Naive thymus-derived CD8-positive, alpha-beta T cell (primary cell): ENCODE measurements at regions not wholly inside any gene's neighbourhood (a gene's known extent, or its start where the extent isn't known, plus 50 kb on each side); places are given as distances from the start of the nearest gene placed in this dataset.
"Not testable (repeated sequence)": the region's sequence is repeated elsewhere in the genome, so short reads cannot be mapped to it uniquely, and the experiment has no call there.

Source experiments
- ATAC-seq, 2 donors: fragments of 150-1000 bp; cut with Tn5 transposase in 1 of 2; sonication (Bioruptor Pico), chemical (Tn5 transposase) in 1 of 2; 1 replicate in 1 of 2; 2 replicates in 1 of 2; pipeline ENCODE4 v1.10.0; 2021; ENCODE audit warnings: mild to moderate bottlenecking in 2 of 2, moderate library complexity in 2 of 2
- POLR2A ChIA-PET: fragments of 350-600 bp; sonication (Branson Sonifier 250); formaldehyde crosslinking; loops from one replicate; lab custom pipeline; 2021; ENCODE audit warnings: antibody characterized with exemption; lab: Charles Lee
- DNase-seq, 10 donors: peaks; one replicate each; pipeline versions ENCODE4 v3.0.0 to v3.0.0-alpha.2; 2020 to 2022
- H3K27ac Mint-ChIP-seq, 10 donors: one replicate each; pipeline ENCODE4 v1.8.0; 2020 to 2022; ENCODE audit warnings: mild to moderate bottlenecking in 10 of 10, mixed read lengths in 10 of 10, moderate library complexity in 4 of 10, inconsistent platforms in 1 of 10
- H3K27me3 Mint-ChIP-seq, 5 donors: one replicate each; pipeline ENCODE4 v1.8.0; 2021 to 2022; ENCODE audit warnings: mixed read lengths in 5 of 5
- H3K36me3 Mint-ChIP-seq, 3 donors: one replicate each; pipeline ENCODE4 v1.8.0; 2020 to 2022; ENCODE audit warnings: mixed read lengths in 3 of 3, mild to moderate bottlenecking in 2 of 3, inconsistent platforms in 1 of 3
- H3K4me1 Mint-ChIP-seq, 4 donors: one replicate each; pipeline ENCODE4 v1.8.0; 2021 to 2022; ENCODE audit warnings: mixed read lengths in 4 of 4
- H3K4me3 Mint-ChIP-seq, 10 donors: one replicate each; pipeline ENCODE4 v1.8.0; 2020 to 2022; ENCODE audit warnings: mild to moderate bottlenecking in 10 of 10, mixed read lengths in 10 of 10, moderate library complexity in 6 of 10, inconsistent platforms in 1 of 10
- H3K9me3 Mint-ChIP-seq, 9 donors: one replicate each; pipeline ENCODE4 v1.8.0; 2020 to 2022; ENCODE audit warnings: mixed read lengths in 9 of 9, mild to moderate bottlenecking in 3 of 9, inconsistent platforms in 1 of 9, moderate library complexity in 1 of 9

GRCh38 chr11:38155856-38156255 lies 1557.8 kb upstream of the RAG2 start:
- H3K36me3 Mint-ChIP-seq: no peaks in the 10 kb centered on the region
- H3K27me3 Mint-ChIP-seq: no peaks in the 10 kb centered on the region
- no peak for DNase-seq
- H3K4me1 Mint-ChIP-seq: peaks cover 0 to 10% (median 0%) of the 10 kb centered on the region in 4 donors
- POLR2A ChIA-PET: no interaction called here
- H3K27ac Mint-ChIP-seq: no peak overlapping the region
- peaks cover 3 to 25% (median 9%) of the 10 kb centered on the region in 9 donors for H3K9me3 Mint-ChIP-seq
- no peak overlapping the region for H3K4me3 Mint-ChIP-seq
- no peak for ATAC-seq

GRCh38 chr11:38153985-38154384 lies 1555.9 kb upstream of the RAG2 start:
- Mint-ChIP-seq H3K4me1 (peaks cover 0 to 10% (median 0%) of the 10 kb centered on the region in 4 donors), H3K27me3 (no peaks in the 10 kb centered on the region), H3K9me3 (peaks cover 3 to 25% (median 9%) of the 10 kb centered on the region in 9 donors), H3K4me3 (no peak overlapping the region), H3K36me3 (no peaks in the 10 kb centered on the region), H3K27ac (no peak overlapping the region)
- POLR2A ChIA-PET: no interaction called here
- ATAC-seq: no peak
- no peak for DNase-seq

- ATAC-seq (no peak), DNase-seq (no peak)
- Mint-ChIP-seq H3K27ac (no peak overlapping the region), H3K9me3 (peaks cover 5 to 24% (median 12%) of the 10 kb centered on the region in 9 donors), H3K36me3 (no peaks in the 10 kb centered on the region), H3K4me1 (no peaks in the 10 kb centered on the region), H3K4me3 (no peak overlapping the region), H3K27me3 (no peaks in the 10 kb centered on the region)
- POLR2A ChIA-PET: no interaction called here
Measured at GRCh38 chr11:38143852-38144251, 1545.8 kb upstream of the RAG2 start.

GRCh38 chr11:38138972-38139371 lies 1540.9 kb upstream of the RAG2 start:
- DNase-seq: no peak
- Mint-ChIP-seq H3K4me3 (no peak overlapping the region), H3K4me1 (no peaks in the 10 kb centered on the region), H3K36me3 (no peaks in the 10 kb centered on the region), H3K27me3 (no peaks in the 10 kb centered on the region), H3K27ac (no peak overlapping the region), H3K9me3 (peaks cover 7 to 23% (median 11%) of the 10 kb centered on the region in 9 donors)
- ATAC-seq: no peak
- POLR2A ChIA-PET: no interaction called here

- Mint-ChIP-seq H3K9me3 (peaks cover 8 to 31% (median 11%) of the 10 kb centered on the region in 9 donors), H3K27me3 (no peaks in the 10 kb centered on the region), H3K4me3 (no peak overlapping the region), H3K4me1 (no peaks in the 10 kb centered on the region), H3K27ac (no peak overlapping the region), H3K36me3 (no peaks in the 10 kb centered on the region)
- no peak for DNase-seq
- POLR2A ChIA-PET: no interaction called here
- ATAC-seq: no peak
Measured at GRCh38 chr11:38136887-38137286, 1538.9 kb upstream of the RAG2 start.

- no peak overlapping the region for H3K27ac Mint-ChIP-seq
- no peaks in the 10 kb centered on the region for H3K27me3 Mint-ChIP-seq
- peaks cover 7 to 20% (median 12%) of the 10 kb centered on the region in 9 donors for H3K9me3 Mint-ChIP-seq
- no peak overlapping the region for H3K4me3 Mint-ChIP-seq
- H3K4me1 Mint-ChIP-seq: no peaks in the 10 kb centered on the region
- POLR2A ChIA-PET: no interaction called here
- DNase-seq (no peak), ATAC-seq (no peak)
- no peaks in the 10 kb centered on the region for H3K36me3 Mint-ChIP-seq
Measured at GRCh38 chr11:38131535-38131934, 1533.5 kb upstream of the RAG2 start.

GRCh38 chr11:38130976-38131375 lies 1532.9 kb upstream of the RAG2 start:
- no peak for ATAC-seq
- DNase-seq: no peak
- Mint-ChIP-seq H3K4me3 (no peak overlapping the region), H3K36me3 (no peaks in the 10 kb centered on the region), H3K27me3 (no peaks in the 10 kb centered on the region), H3K4me1 (no peaks in the 10 kb centered on the region), H3K9me3 (peaks cover 7 to 20% (median 10%) of the 10 kb centered on the region in 9 donors), H3K27ac (no peak overlapping the region)
- POLR2A ChIA-PET: no interaction called here

- POLR2A ChIA-PET: no interaction called here
- Mint-ChIP-seq H3K4me3 (no peak overlapping the region), H3K4me1 (no peaks in the 10 kb centered on the region), H3K27me3 (no peaks in the 10 kb centered on the region), H3K9me3 (peaks cover 7 to 20% (median 10%) of the 10 kb centered on the region in 9 donors), H3K36me3 (no peaks in the 10 kb centered on the region), H3K27ac (no peak overlapping the region)
- DNase-seq (no peak), ATAC-seq (no peak)
Measured at GRCh38 chr11:38130514-38130913, 1532.5 kb upstream of the RAG2 start.

DNA sequence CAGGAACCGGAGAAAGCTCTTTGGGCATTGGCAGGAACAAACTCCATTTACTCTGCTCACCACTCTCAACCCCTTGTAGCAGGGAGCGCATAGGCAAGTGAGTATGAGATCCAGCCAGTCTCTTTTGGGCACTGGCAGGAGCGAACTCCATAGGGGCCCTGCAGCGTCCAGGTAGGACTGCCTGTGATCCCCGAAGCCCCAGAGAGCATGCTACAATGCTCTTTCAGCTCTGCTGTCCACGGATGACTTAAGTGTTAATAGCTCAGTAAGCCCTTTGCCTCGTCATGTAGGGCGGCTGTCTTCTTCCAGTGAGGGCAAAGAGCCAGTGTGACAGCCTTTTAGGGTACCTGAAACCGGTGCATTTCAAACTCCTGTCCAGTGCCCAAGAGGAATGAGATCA lies 1525.6 kb upstream of the RAG2 start:
- H3K27ac Mint-ChIP-seq: no peak overlapping the region
- no peak for DNase-seq
- no peak overlapping the region for H3K4me3 Mint-ChIP-seq
- POLR2A ChIA-PET: no interaction called here
- H3K27me3 Mint-ChIP-seq: no peaks in the 10 kb centered on the region
- ATAC-seq: no peak
- peaks cover 2 to 46% (median 12%) of the 10 kb centered on the region in 9 donors for H3K9me3 Mint-ChIP-seq
- no peaks in the 10 kb centered on the region for H3K36me3 Mint-ChIP-seq
- H3K4me1 Mint-ChIP-seq: no peaks in the 10 kb centered on the region

GRCh38 chr11:38116616-38117015 lies 1518.6 kb upstream of the RAG2 start:
- DNase-seq, H3K4me3 Mint-ChIP-seq, H3K27me3 Mint-ChIP-seq, H3K27ac Mint-ChIP-seq, POLR2A ChIA-PET, H3K36me3 Mint-ChIP-seq, H3K4me1 Mint-ChIP-seq, ATAC-seq: not testable (repeated sequence)
- H3K9me3 Mint-ChIP-seq: peaks cover 5 to 43% (median 17%) of the 10 kb centered on the region in 9 donors

DNA sequence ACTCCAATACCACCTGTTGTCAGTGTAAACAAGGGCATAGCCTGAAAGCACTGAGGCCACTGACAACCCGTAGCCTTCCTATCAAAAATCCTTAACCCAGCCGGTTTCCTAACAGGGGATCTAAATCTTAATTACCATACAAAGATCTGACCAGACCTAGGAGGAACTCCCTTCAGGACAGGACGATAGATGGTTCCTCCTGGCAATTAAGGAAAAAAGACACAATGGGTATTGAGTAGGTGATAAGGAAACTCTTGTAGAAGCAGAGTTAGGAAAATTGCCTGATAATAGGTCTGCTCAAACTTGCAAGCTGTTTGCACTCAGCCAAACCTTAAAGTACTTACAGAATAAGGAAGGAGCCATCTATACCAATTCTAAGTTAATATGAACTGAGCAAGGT lies 1517.3 kb upstream of the RAG2 start:
- H3K9me3 Mint-ChIP-seq: peaks cover 6 to 43% (median 13%) of the 10 kb centered on the region in 9 donors
- H3K4me1 Mint-ChIP-seq, H3K4me3 Mint-ChIP-seq, ATAC-seq, H3K36me3 Mint-ChIP-seq, POLR2A ChIA-PET, H3K27ac Mint-ChIP-seq, DNase-seq, H3K27me3 Mint-ChIP-seq: not testable (repeated sequence)

DNA sequence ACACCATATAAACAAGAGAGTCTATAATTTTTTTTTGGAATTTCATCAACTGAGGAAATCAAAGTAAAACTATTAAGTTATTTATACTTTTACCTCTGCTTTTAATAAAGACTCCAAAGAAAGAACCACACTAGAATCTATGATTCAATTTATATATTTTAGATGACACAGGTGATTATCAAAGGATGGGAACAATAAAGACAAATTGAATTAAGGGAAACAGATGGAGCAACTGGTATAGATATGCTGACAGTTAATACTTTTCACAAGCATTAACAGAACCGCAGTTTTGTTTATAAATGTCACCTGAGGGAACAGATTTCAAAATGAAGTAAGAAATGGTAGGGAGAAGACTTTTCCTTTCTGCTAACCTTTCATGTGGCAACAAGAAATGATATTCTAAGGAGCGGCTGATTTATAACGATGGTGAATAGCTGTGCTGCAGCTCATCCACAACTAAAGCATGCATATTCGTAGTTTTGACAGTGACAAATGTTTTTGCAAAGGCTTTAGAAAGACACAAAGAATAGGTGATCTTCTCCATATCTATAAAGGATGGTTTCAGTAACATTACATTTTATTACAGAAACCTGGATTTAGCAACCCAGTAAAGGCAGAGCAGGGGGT lies 1502.9 kb upstream of the RAG2 start:
- ATAC-seq (no peak), DNase-seq (no peak)
- peaks cover 2 to 10% (median 6%) of the 10 kb centered on the region in 9 donors for H3K9me3 Mint-ChIP-seq
- POLR2A ChIA-PET: no interaction called here
- H3K4me3 Mint-ChIP-seq: no peak overlapping the region
- no peak overlapping the region for H3K27ac Mint-ChIP-seq
- no peaks in the 10 kb centered on the region for H3K36me3 Mint-ChIP-seq
- H3K27me3 Mint-ChIP-seq: no peaks in the 10 kb centered on the region
- no peaks in the 10 kb centered on the region for H3K4me1 Mint-ChIP-seq

DNA sequence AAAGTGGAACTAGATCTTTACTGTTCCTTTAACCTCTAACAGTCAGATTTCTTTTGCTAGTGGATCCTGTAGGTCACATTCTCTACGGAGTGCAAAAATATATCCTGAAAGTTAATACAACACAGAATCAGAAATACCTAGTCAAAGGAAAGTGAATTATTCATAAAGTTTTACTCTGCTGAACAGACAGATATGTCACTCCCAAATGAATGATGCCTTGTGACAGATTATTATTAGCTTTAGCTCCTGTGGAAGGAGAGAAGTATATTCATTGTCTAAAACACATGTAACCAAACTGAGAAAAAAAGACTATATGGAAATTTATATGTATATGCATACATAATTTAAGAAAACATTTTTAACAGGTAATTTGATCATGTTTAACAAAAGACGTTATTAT lies 1497.2 kb upstream of the RAG2 start:
- peaks cover 1 to 21% (median 9%) of the 10 kb centered on the region in 9 donors for H3K9me3 Mint-ChIP-seq
- no peaks in the 10 kb centered on the region for H3K36me3 Mint-ChIP-seq
- no peak overlapping the region for H3K27ac Mint-ChIP-seq
- POLR2A ChIA-PET: no interaction called here
- DNase-seq: no peak
- H3K4me3 Mint-ChIP-seq: no peak overlapping the region
- no peaks in the 10 kb centered on the region for H3K27me3 Mint-ChIP-seq
- no peaks in the 10 kb centered on the region for H3K4me1 Mint-ChIP-seq
- ATAC-seq: no peak

DNA sequence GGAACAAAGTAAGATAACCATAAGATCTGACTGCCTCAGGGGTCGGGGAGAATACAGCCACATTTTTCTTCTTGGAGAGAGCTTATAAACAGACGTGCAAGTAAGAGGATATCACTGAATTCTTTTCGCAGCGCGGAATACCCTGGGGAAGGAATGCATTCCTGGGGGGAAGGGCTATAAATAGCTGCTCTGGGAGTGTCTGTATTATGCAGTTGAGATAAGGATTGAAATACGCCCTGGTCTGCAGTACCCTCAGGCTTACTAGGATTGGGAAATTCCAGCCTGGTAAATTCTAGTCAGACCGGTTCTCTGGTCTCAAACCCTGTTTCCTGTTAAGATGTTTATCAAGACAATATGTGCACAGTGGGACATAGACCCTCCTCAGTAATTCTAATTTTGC lies 1491.7 kb upstream of the RAG2 start:
- H3K36me3 Mint-ChIP-seq: no peaks in the 10 kb centered on the region
- no peak overlapping the region for H3K27ac Mint-ChIP-seq
- no peaks in the 10 kb centered on the region for H3K4me1 Mint-ChIP-seq
- POLR2A ChIA-PET: no interaction called here
- ATAC-seq: no peak
- no peak overlapping the region for H3K4me3 Mint-ChIP-seq
- no peaks in the 10 kb centered on the region for H3K27me3 Mint-ChIP-seq
- peaks cover 4 to 27% (median 7%) of the 10 kb centered on the region in 9 donors for H3K9me3 Mint-ChIP-seq
- DNase-seq: no peak
